IMR-90 (cell line): ENCODE measurements at regions not wholly inside any gene's neighbourhood (a gene's known extent, or its start where the extent isn't known, plus 50 kb on each side); places are given as distances from the start of the nearest gene placed in this dataset.
A peak's percentile ranks its signal among the peaks of the same experiment; 100 is the strongest.

Source experiments
- ATAC-seq: fragments of 200-7000 bp; cut with Tn5 transposase; 2 replicates; pipeline ENCODE4 v1.9.1; 2020; ENCODE audit warnings: low read depth, mild to moderate bottlenecking, moderate library complexity
- BruUV-seq: library from RNA; stranded (reverse); fragments of 400-500 nt; replicated peaks from 2 replicates; lab custom pipeline; 2021; lab: Mats Ljungman, UMichigan
- CTCF ChIA-PET: fragments of 300-600 bp; formaldehyde crosslinking; extraction: SDS; loops from one replicate; lab custom pipeline; 2021; ENCODE audit warnings: antibody characterized with exemption; lab: Yijun Ruan, JAX
- POLR2A ChIA-PET: fragments of 300-600 bp; sonication (Branson Sonifier 250); formaldehyde crosslinking; loops from one replicate; lab custom pipeline; 2022; ENCODE audit warnings: antibody characterized with exemption; ENCODE audit not compliant: unreplicated experiment; lab: Charles Lee
- DNase-seq: peaks from one replicate; pipeline ENCODE4 v3.0.0; 2013
- H2AFZ ChIP-seq: replicated peaks from 2 replicates; pipeline ENCODE3; 2013; ENCODE audit warnings: low read length, mild to moderate bottlenecking; ENCODE audit not compliant: poor library complexity
- H2AK5ac ChIP-seq: 2 replicates; pipeline ENCODE4 v1.6.1; 2013; ENCODE audit warnings: low read depth, low read length, inconsistent platforms
- H2AK9ac ChIP-seq: replicated peaks from 2 replicates; pipeline ENCODE3; 2013; ENCODE audit warnings: mild to moderate bottlenecking, low read depth, low read length, moderate library complexity; ENCODE audit not compliant: poor library complexity
- H2BK120ac ChIP-seq: 2 replicates; pipeline ENCODE4 v1.6.1; 2013; ENCODE audit warnings: low read depth, low read length, inconsistent platforms
- H2BK15ac ChIP-seq: 3 replicates; pipeline ENCODE4 v1.6.1; 2013; ENCODE audit warnings: low read depth, low read length, inconsistent platforms
- H2BK20ac ChIP-seq: 2 replicates; pipeline ENCODE4 v1.6.1; 2013; ENCODE audit warnings: low read depth, mild to moderate bottlenecking, inconsistent platforms, low read length, moderate library complexity
- H2BK5ac ChIP-seq: 2 replicates; pipeline ENCODE4 v1.6.1; 2013; ENCODE audit warnings: mild to moderate bottlenecking, low read depth, low read length, inconsistent platforms; ENCODE audit not compliant: poor library complexity, severe bottlenecking
- H3K14ac ChIP-seq: replicated peaks from 2 replicates; pipeline ENCODE4 v1.6.1; 2013; ENCODE audit warnings: low read depth, low read length, inconsistent platforms
- H3K18ac ChIP-seq: 2 replicates; pipeline ENCODE4 v1.6.1; 2013; ENCODE audit warnings: low read depth, low read length, control low read depth
- H3K23ac ChIP-seq: 2 replicates; pipeline ENCODE4 v1.6.1; 2013; ENCODE audit warnings: low read depth, low read length, inconsistent platforms
- H3K27ac ChIP-seq: 2 replicates; pipeline ENCODE4 v1.5.1; 2013; ENCODE audit warnings: mild to moderate bottlenecking, control low read depth, low read length; ENCODE audit not compliant: insufficient read depth
- H3K27me3 ChIP-seq: 2 replicates; pipeline ENCODE4 v1.6.1; 2013; ENCODE audit warnings: low read length; ENCODE audit not compliant: control insufficient read depth, insufficient read depth
- H3K36me3 ChIP-seq: 2 replicates; pipeline ENCODE4 v1.6.1; 2013; ENCODE audit warnings: low read length, mixed read lengths; ENCODE audit not compliant: control insufficient read depth, insufficient read depth
- H3K4ac ChIP-seq: 2 replicates; pipeline ENCODE4 v1.6.1; 2013; ENCODE audit warnings: low read depth, low read length, inconsistent platforms
- H3K4me1 ChIP-seq: 2 replicates; pipeline ENCODE4 v1.6.1; 2013; ENCODE audit warnings: low read length, mixed read lengths; ENCODE audit not compliant: control insufficient read depth, insufficient read depth
- H3K4me2 ChIP-seq: 2 replicates; pipeline ENCODE4 v1.6.1; 2013; ENCODE audit warnings: low read depth, mild to moderate bottlenecking, control low read depth, low read length, moderate library complexity
- H3K4me3 ChIP-seq: 2 replicates; pipeline ENCODE4 v1.5.1; 2013; ENCODE audit warnings: low read depth, mild to moderate bottlenecking, control low read depth, low read length, moderate library complexity; ENCODE audit not compliant: insufficient read depth
- H3K56ac ChIP-seq: 2 replicates; pipeline ENCODE4 v1.6.1; 2013; ENCODE audit warnings: low read length, inconsistent platforms; ENCODE audit not compliant: insufficient read depth; ENCODE audit errors: extremely low read depth
- H3K79me1 ChIP-seq, 2 experiments: 2 replicates each; pipeline ENCODE4 v1.6.1; 2013; ENCODE audit warnings: low read length in 2 of 2, inconsistent platforms in 1 of 2, low read depth in 1 of 2
- H3K9ac ChIP-seq: 2 replicates; pipeline ENCODE4 v1.6.1; 2013; ENCODE audit warnings: low read depth, low read length, control low read depth
- H3K9me1 ChIP-seq: 2 replicates; pipeline ENCODE4 v1.6.1; 2013; ENCODE audit warnings: low read length, inconsistent platforms; ENCODE audit not compliant: insufficient read depth
- H3K9me3 ChIP-seq: 2 replicates; pipeline ENCODE4 v1.6.1; 2013; ENCODE audit warnings: low read length; ENCODE audit not compliant: control insufficient read depth, insufficient read depth
- H4K20me1 ChIP-seq: 2 replicates; pipeline ENCODE4 v1.6.1; 2013; ENCODE audit warnings: low read length, inconsistent platforms; ENCODE audit not compliant: insufficient read depth
- H4K5ac ChIP-seq: 2 replicates; pipeline ENCODE4 v1.6.1; 2013; ENCODE audit warnings: mild to moderate bottlenecking, low read depth, low read length, control low read depth
- H4K8ac ChIP-seq, 2 experiments: 2 replicates each; pipeline ENCODE4 v1.6.1; 2013; ENCODE audit warnings: low read depth in 2 of 2, low read length in 2 of 2, control low read depth in 1 of 2, inconsistent platforms in 1 of 2
- H4K91ac ChIP-seq: 2 replicates; pipeline ENCODE4 v1.6.1; 2013; ENCODE audit warnings: low read depth, low read length, inconsistent platforms; ENCODE audit not compliant: insufficient read depth
- CEBPB ChIP-seq: IDR thresholded peaks from 2 replicates; pipeline ENCODE4 v1.6.1; 2012; ENCODE audit warnings: low read depth, low read length, improper control_type of control experiment
- MAZ ChIP-seq: IDR thresholded peaks from 2 replicates; pipeline ENCODE4 v1.6.1; 2012; ENCODE audit warnings: low read depth, mild to moderate bottlenecking, low read length, improper control_type of control experiment, moderate library complexity, borderline replicate concordance
- NFE2L2 ChIP-seq: fragments of 150-350 bp; IDR thresholded peaks from 2 replicates; pipeline ENCODE4 v1.6.1; 2016; ENCODE audit warnings: low read depth, mild to moderate bottlenecking, low read length
- RFX5 ChIP-seq: IDR thresholded peaks from 2 replicates; pipeline ENCODE4 v1.8.0; 2012; ENCODE audit warnings: low read depth, mild to moderate bottlenecking, low read length, moderate library complexity
- WGBS, 2 experiments: methylation state at CpG; one replicate each; pipeline versions ENCODE4 v1.1.5 to v1.1.7; 2013; ENCODE audit warnings: missing lambda C conversion rate in 2 of 2; ENCODE audit not compliant: insufficient read length in 1 of 2; ENCODE audit errors: extremely low coverage in 2 of 2; 5-methylcytosine and 5-hydroxymethylcytosine counted together
- dilution Hi-C: fragments of 300-500 bp; cut with HindIII; formaldehyde crosslinking; loops from one replicate; pipeline ENCODE4 v1.14.3; 2018; ENCODE audit warnings: low sequenced_read_pairs; ENCODE audit not compliant: unreplicated experiment
- in situ Hi-C: fragments of 300-500 bp; cut with MboI; formaldehyde crosslinking; loops from 3 replicates; pipeline ENCODE4 v1.14.3; 2019; ENCODE audit warnings: low sequenced_read_pairs, inconsistent platforms, mixed read lengths
- intact Hi-C: fragments of 100-400 bp; cut with micrococcal nuclease; formaldehyde crosslinking; loops from 2 replicates; pipeline ENCODE4 v1.10.0; 2022

DNA sequence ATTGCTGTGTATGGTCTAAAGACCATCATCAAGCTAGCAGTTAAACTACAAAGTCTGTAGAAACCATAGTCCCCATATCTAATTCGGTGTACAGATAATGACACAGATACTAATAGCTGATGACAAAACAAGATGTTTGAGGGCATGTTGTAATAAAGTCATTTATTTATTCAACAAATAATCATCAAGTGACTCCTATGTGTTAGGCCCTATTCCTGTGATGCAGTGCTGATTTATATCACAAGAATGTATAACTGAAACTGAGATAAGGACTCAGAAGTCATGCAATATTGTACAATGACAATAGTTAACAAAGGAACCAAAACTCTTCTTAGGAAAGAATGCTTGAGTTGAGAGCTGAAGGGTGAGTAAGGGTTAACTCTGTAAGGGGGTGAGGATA, 315.0 kb upstream of the NR3C2 start:
- Histone ChIP-seq H2BK15ac (peak overlapping the region; percentile 74; the same call in 1 of the 3 replicates), H3K27me3 (no peaks in the 10 kb centered on the region), H3K4me2 (peak overlapping the region; percentile 48; the same call in 1 of the 2 replicates), H3K4me3 (no peak overlapping the region), H2AK9ac (peak overlapping the region; percentile 76), H3K9me3 (peaks cover 3% of the 10 kb centered on the region; the same call in 1 of the 2 replicates), H2BK120ac (peak overlapping the region; percentile 89), H3K36me3 (no peaks in the 10 kb centered on the region), H3K9me1 (no peaks in the 10 kb centered on the region), H3K56ac (no peak overlapping the region), H2AK5ac (peak overlapping the region; percentile 92), H3K23ac (0 out of 2 replicates have a peak overlapping the region, but pooled peaks have one; percentile 48), H3K4me1 (peaks cover 2% of the 10 kb centered on the region; the same call in 1 of the 2 replicates), H4K20me1 (no peaks in the 10 kb centered on the region), H4K8ac (peak overlapping the region; percentile 79 to 91; a peak in 3 of 4 replicates), H3K9ac (no peak overlapping the region), H2BK20ac (peak overlapping the region; percentile 81), H4K91ac (peak overlapping the region; percentile 76), H3K79me1 (no peaks in the 10 kb centered on the region), H2BK5ac (peak overlapping the region; percentile 92), H3K14ac (peak overlapping the region; percentile 77), H3K4ac (peak overlapping the region; percentile 82), H3K18ac (peak overlapping the region; percentile 88; the same call in 1 of the 2 replicates), H2AFZ (peak overlapping the region; percentile 47), H3K27ac (peak overlapping the region; percentile 48; the same call in 1 of the 2 replicates), H4K5ac (peak overlapping the region; percentile 83; the same call in 1 of the 2 replicates)
- no TSS peak for BruUV-seq
- ATAC-seq (peak; percentile 74), DNase-seq (peak; percentile 66)
- POLR2A ChIA-PET = no interaction called here
- TF ChIP-seq NFE2L2 = no peak
- TF ChIP-seq RFX5 = no peak
- TF ChIP-seq MAZ = no peak
- TF ChIP-seq CEBPB = peak; percentile 54; the same call in 1 of the 2 replicates
- no CpG with 5 or more reads among the region's 1 CpG for WGBS, 2 experiments
- dilution Hi-C loops (no loop called here), in situ Hi-C loops (no loop called here), intact Hi-C loops (no loop called here)
- CTCF ChIA-PET = no interaction called here
